Stomach (tissue), 8 donors: ENCODE measurements at regions not wholly inside any gene's neighbourhood (a gene's known extent, or its start where the extent isn't known, plus 50 kb on each side); places are given as distances from the start of the nearest gene placed in this dataset.

ENCODE experiments used
- DNase-seq, 2 donors: peaks; one replicate each; pipeline versions ENCODE4 v3.0.0 to v3.0.0-alpha.2; 2013 to 2019
- H3K27ac ChIP-seq, 5 donors: fragments of 200-600 bp in 4 of 5; sonication (generic) in 4 of 5; one replicate each; pipeline ENCODE4 v1.5.1; 2013 to 2019; ENCODE audit warnings: mild to moderate bottlenecking in 1 of 5, moderate library complexity in 1 of 5
- H3K27me3 ChIP-seq, 3 donors: fragments of 200-600 bp; sonication (generic); one replicate each; pipeline ENCODE4 v1.5.1; 2017 to 2019; ENCODE audit warnings: mixed run types in 1 of 3
- H3K36me3 ChIP-seq, 4 donors: fragments of 200-600 bp; sonication (generic); 1 replicate in 3 of 4; 2 replicates in 1 of 4; pipeline ENCODE4 v1.5.1; 2016 to 2019
- H3K4me1 ChIP-seq, 4 donors: fragments of 200-600 bp; sonication (generic); one replicate each; pipeline ENCODE4 v1.5.1; 2016 to 2019
- H3K4me3 ChIP-seq, 4 donors: fragments of 200-600 bp; sonication (generic) in 3 of 4; one replicate each; pipeline ENCODE4 v1.5.1; 2016 to 2019; ENCODE audit warnings: mild to moderate bottlenecking in 1 of 4
- H3K9me3 ChIP-seq, 4 donors: fragments of 200-600 bp; sonication (generic); one replicate each; pipeline ENCODE4 v1.5.1; 2016 to 2019
- EP300 ChIP-seq: sonication (generic); formaldehyde crosslinking; IDR thresholded peaks from one replicate; pipeline ENCODE4 v1.6.1; 2017; ENCODE audit warnings: antibody characterized with exemption
- POLR2A ChIP-seq, 4 donors: fragments of 450-650 bp; IDR thresholded peaks; one replicate each; pipeline ENCODE4 v1.6.1; 2016; ENCODE audit warnings: antibody characterized with exemption in 4 of 4, control low read depth in 2 of 4, mild to moderate bottlenecking in 1 of 4, moderate library complexity in 1 of 4
- POLR2AphosphoS5 ChIP-seq, 3 donors: sonication (generic); formaldehyde crosslinking; IDR thresholded peaks; one replicate each; pipeline ENCODE4 v1.6.1; 2016; ENCODE audit warnings: antibody characterized with exemption in 3 of 3
- WGBS, 5 donors: extraction: QIAGEN DNeasy Blood & Tissue Kit in 3 of 5; methylation state at CpG; one replicate each; pipeline versions ENCODE4 v1.1.5 to v1.1.7; 2013 to 2018; 5-methylcytosine and 5-hydroxymethylcytosine counted together
- intact Hi-C: fragments of 100-400 bp; cut with DNase I; formaldehyde crosslinking; loops from one replicate; pipeline ENCODE4 v1.15.1; 2023; ENCODE audit warnings: low total_unique reads
- TF ChIP-seq, protein P1 (sequence below), 7 experiments: fragments of 450-650 bp in 4 of 7; fragments of 200-600 bp in 3 of 7; sonication (generic) in 3 of 7; IDR thresholded peaks; one replicate each; pipeline ENCODE4 v1.5.1; 2016 to 2019; ENCODE audit warnings: antibody characterized with exemption in 7 of 7, control low read depth in 2 of 7, mild to moderate bottlenecking in 1 of 7
- donor health status: healthy with polysubstance abuse.
- donor health status: Bipolar disorder and iron deficiency.
- donor health status: healthy.

DNA sequence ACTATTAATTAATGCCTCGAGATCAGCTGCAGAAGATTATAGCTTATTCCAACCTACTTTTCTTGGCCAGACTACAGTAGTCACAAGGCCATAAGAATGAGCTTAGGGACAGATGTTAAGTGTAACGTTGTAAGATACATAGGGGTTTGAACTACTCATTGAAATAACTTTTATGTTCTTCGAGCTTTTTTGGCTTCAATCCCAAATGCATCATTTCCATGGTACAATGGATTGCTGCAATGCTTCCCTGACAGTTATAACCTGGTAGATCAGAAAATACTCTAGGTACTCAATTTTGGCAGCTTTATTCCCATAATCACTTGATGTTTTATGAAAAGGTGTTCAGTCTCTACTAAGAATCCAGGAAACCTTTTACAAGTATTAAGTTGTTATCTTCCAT lies 2216.7 kb upstream of the PCDH20 start:
- H3K27ac ChIP-seq, result no peak overlapping the region
- H3K9me3 ChIP-seq, result no peaks in the 10 kb centered on the region
- DNase-seq, result no peak

DNA sequence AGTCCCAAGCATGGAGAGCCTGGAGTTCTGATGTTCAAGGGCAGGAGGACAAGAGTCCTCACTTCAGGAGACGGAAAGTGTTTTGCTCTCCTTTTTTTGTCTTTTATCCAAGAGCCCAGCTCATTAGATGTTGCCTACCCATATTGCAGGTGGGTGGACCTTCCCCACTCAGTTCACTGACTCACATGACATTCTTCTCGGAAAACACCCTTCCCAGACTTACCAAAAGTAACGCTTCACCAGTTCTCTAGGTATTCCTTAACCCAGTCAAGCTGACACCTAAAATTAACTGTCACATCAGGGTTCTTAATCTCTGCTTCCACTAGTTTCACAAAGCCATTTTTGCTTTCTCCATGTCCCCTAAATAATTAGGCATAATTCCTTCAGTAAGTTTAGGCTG lies 2215.4 kb upstream of the PCDH20 start:
- no peaks in the 10 kb centered on the region for H3K4me1 ChIP-seq
- no peaks in the 10 kb centered on the region for H3K36me3 ChIP-seq
- no peaks in the 10 kb centered on the region for H3K9me3 ChIP-seq
- H3K4me3 ChIP-seq, result no peak overlapping the region
- TF ChIP-seq POLR2A (IDR thresholded peaks at IDR 0.05) (no peak), POLR2AphosphoS5 (IDR thresholded peaks at IDR 0.05) (no peak), EP300 (no peak)
- TF ChIP-seq, protein P1, sequence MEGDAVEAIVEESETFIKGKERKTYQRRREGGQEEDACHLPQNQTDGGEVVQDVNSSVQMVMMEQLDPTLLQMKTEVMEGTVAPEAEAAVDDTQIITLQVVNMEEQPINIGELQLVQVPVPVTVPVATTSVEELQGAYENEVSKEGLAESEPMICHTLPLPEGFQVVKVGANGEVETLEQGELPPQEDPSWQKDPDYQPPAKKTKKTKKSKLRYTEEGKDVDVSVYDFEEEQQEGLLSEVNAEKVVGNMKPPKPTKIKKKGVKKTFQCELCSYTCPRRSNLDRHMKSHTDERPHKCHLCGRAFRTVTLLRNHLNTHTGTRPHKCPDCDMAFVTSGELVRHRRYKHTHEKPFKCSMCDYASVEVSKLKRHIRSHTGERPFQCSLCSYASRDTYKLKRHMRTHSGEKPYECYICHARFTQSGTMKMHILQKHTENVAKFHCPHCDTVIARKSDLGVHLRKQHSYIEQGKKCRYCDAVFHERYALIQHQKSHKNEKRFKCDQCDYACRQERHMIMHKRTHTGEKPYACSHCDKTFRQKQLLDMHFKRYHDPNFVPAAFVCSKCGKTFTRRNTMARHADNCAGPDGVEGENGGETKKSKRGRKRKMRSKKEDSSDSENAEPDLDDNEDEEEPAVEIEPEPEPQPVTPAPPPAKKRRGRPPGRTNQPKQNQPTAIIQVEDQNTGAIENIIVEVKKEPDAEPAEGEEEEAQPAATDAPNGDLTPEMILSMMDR (IDR thresholded peaks at IDR 0.05), result no peak
- no peaks in the 10 kb centered on the region for H3K27me3 ChIP-seq
- H3K27ac ChIP-seq, result no peak overlapping the region
- 80 to 94% (median 85%) methylated on average over 3 of the region's 3 CpGs for WGBS, 5 donors
- intact Hi-C loops, result no loop called here
- DNase-seq, result no peak

More for the DNA sequence above, 2216.7 kb upstream of the PCDH20 start:
- Histone ChIP-seq H3K36me3 (no peaks in the 10 kb centered on the region), H3K27me3 (no peaks in the 10 kb centered on the region), H3K4me1 (no peaks in the 10 kb centered on the region), H3K4me3 (no peak overlapping the region)
- TF ChIP-seq POLR2A (IDR thresholded peaks at IDR 0.05), result no peak
- TF ChIP-seq POLR2AphosphoS5 (IDR thresholded peaks at IDR 0.05), result no peak
- TF ChIP-seq, protein P1 (IDR thresholded peaks at IDR 0.05), result no peak
- no peak for TF ChIP-seq EP300
- WGBS, 5 donors, result 57 to 74% (median 68%) methylated on average over 3 of the region's 3 CpGs
- intact Hi-C loops, result no loop called here

DNA sequence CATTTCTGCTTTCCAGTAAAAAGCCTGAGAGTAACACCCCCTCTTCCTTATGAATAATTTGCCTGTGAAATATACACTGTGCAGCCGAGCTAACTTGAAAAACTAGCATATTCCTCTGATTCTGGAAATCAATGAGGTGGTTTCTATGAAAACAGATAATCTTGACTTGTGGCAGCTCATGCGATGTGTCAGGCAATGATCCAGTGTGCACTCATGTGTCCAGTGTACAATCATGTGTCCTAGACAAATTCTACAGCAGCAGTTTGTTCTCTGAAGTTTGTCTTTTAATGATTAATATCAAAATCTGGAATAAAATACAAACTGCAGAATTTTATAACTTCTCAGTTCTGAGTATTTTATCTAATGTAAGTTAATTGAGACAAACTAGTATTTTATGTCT lies 2213.9 kb upstream of the PCDH20 start:
- H3K27ac ChIP-seq, result no peak overlapping the region
- H3K4me1 ChIP-seq, result no peaks in the 10 kb centered on the region
- DNase-seq, result no peak
- intact Hi-C loops, result no loop called here
- H3K9me3 ChIP-seq, result no peaks in the 10 kb centered on the region
- no peak overlapping the region for H3K4me3 ChIP-seq
- no peaks in the 10 kb centered on the region for H3K36me3 ChIP-seq
- TF ChIP-seq POLR2A (IDR thresholded peaks at IDR 0.05), result no peak
- TF ChIP-seq POLR2AphosphoS5 (IDR thresholded peaks at IDR 0.05), result no peak
- TF ChIP-seq EP300, result no peak
- TF ChIP-seq, protein P1 (IDR thresholded peaks at IDR 0.05), result no peak
- H3K27me3 ChIP-seq, result no peaks in the 10 kb centered on the region
- 62 to 77% (median 64%) methylated on average over 2 of the region's 2 CpGs for WGBS, 5 donors

DNA sequence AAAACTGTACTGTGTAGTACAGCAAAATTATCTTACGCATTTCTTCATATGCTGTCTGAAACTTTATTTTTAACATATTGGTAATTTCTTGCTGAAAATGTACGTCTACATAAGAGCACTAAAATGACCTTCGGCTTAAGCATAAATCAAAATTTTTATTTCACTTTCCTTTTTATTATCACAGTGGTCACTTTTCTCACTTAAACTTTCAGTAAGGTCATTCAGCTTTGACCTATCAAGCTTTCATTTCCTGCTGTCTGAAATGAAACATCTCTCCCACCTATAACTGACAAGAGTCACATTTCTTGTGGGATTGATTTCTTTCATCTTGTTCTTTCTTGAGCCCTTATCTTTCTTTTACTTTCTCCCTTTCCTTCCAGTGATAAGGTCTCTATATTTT lies 2212.7 kb upstream of the PCDH20 start:
- Histone ChIP-seq H3K27me3 (no peaks in the 10 kb centered on the region), H3K27ac (no peak overlapping the region), H3K4me1 (no peaks in the 10 kb centered on the region), H3K4me3 (no peak overlapping the region), H3K36me3 (no peaks in the 10 kb centered on the region), H3K9me3 (no peaks in the 10 kb centered on the region)
- no peak for DNase-seq
- TF ChIP-seq EP300, result no peak
- no peak for TF ChIP-seq POLR2A (IDR thresholded peaks at IDR 0.05)
- TF ChIP-seq, protein P1 (IDR thresholded peaks at IDR 0.05), result no peak
- no peak for TF ChIP-seq POLR2AphosphoS5 (IDR thresholded peaks at IDR 0.05)
- 65 to 77% (median 70%) methylated on average over 3 of the region's 3 CpGs for WGBS, 5 donors
- intact Hi-C loops, result no loop called here
